ENCODE measurements at regions not wholly inside any gene's neighbourhood (a gene's known extent, or its start where the extent isn't known, plus 50 kb on each side); places are given as distances from the start of the nearest gene placed in this dataset.

- no peak for TF ChIP-seq CTCF (IDR thresholded peaks at IDR 0.05)
- no peak for TF ChIP-seq POLR2A (IDR thresholded peaks at IDR 0.05)
These were observed 213.3 kb downstream of the TENT4A start for GRCh38 chr5:6926491-6927038.

All from esophagus squamous epithelium (tissue), 4 donors.